Large intestine (tissue), 3 donors: ENCODE measurements at regions not wholly inside any gene's neighbourhood (a gene's known extent, or its start where the extent isn't known, plus 50 kb on each side); places are given as distances from the start of the nearest gene placed in this dataset.

Experiments used
- DNase-seq, 2 donors: peaks; one replicate each; pipeline versions ENCODE4 v3.0.0 to v3.0.0-alpha.2; 2013
- H3K27ac ChIP-seq: one replicate; pipeline ENCODE4 v1.5.1; 2013; ENCODE audit warnings: low read length
- H3K27me3 ChIP-seq: 2 replicates; pipeline ENCODE4 v1.6.1; 2013; ENCODE audit warnings: low read length; ENCODE audit not compliant: control insufficient read depth, insufficient read depth
- H3K36me3 ChIP-seq: 2 replicates; pipeline ENCODE4 v1.6.1; 2013; ENCODE audit warnings: low read length; ENCODE audit not compliant: control insufficient read depth, insufficient read depth
- H3K4me1 ChIP-seq: one replicate; pipeline ENCODE4 v1.6.1; 2013; ENCODE audit warnings: low read length; ENCODE audit not compliant: control insufficient read depth, insufficient read depth
- H3K4me3 ChIP-seq: one replicate; pipeline ENCODE4 v1.5.1; 2013; ENCODE audit warnings: low read length
- H3K9me3 ChIP-seq: one replicate; pipeline ENCODE4 v1.6.1; 2013; ENCODE audit warnings: mild to moderate bottlenecking, low read depth, low read length, moderate library complexity; ENCODE audit not compliant: control insufficient read depth
- WGBS: methylation state at CpG from one replicate; pipeline ENCODE4 v1.1.5; 2013; ENCODE audit warnings: low lambda C conversion rate; ENCODE audit not compliant: insufficient coverage; 5-methylcytosine and 5-hydroxymethylcytosine counted together

DNA sequence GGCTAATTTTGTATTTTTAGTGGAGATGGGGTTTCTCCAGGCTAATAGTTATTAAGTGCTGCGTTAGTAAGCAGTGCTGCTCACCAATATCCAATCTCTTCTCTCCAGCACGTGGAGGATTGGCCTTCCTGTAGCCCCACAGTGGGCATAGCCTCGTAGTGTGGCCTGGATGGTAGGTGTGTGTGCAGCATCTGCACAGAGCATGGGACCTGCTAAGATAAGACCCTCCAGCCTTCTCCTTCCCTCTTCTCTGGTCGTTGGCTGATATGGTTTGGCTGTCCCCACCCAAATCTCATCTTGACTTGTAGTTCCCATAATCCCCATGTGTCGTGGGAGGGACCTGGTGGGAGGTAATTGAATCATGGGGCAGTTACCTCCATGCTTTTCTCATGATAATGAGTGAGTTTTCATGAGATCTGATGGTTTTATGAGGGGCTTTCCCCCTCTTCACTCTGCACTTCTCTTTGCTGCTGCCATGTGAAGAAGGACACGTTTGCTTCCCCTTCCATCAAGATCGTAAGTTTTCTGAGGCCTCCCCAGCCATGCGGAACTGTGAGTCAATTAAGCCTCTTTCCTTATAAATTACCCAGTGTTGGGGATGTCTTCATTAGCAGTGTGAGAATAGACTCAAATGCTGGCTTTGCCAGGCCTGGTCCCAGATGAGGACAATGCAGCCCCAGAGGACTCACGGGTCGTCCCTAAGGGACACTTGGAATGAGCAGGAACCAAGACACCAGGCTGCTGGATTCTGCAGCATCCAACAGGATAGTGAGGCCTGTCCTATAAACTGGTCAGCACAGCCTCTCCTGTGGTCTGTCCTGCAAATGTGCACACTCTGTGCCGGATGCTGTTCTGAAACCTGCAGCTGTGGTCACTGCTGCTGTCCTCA, 63.4 kb upstream of the AFDN start:
- no CpG with 5 or more reads among the region's 11 CpGs for WGBS
- no peak for DNase-seq
- H3K4me1 ChIP-seq: peaks cover 22% of the 10 kb centered on the region
- no peaks in the 10 kb centered on the region for H3K9me3 ChIP-seq
- no peak overlapping the region for H3K4me3 ChIP-seq
- peaks cover 10% of the 10 kb centered on the region for H3K27me3 ChIP-seq
- H3K36me3 ChIP-seq: no peaks in the 10 kb centered on the region
- H3K27ac ChIP-seq: no peak overlapping the region

DNA sequence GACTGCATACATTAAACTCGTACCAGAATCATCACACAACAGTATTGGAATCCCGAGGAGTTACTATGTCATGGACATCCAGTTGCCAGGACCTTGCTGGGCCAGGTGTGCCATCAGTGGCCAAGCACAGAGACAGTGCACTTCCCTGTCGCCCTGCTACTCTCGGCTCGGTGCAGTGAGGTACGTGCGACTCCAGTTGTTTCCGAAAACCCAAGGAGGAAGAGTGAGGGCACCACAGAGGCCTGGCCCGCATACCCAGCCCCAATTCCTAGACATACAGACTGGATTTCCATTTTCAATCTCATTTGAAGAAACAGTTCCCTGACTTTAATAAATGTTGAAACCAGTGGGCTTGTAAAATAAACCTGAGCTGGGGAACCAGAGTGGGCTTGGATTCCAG, 62.5 kb upstream of the AFDN start:
- no peak overlapping the region for H3K4me3 ChIP-seq
- no peak overlapping the region for H3K27ac ChIP-seq
- peaks cover 22% of the 10 kb centered on the region for H3K4me1 ChIP-seq
- DNase-seq: no peak
- peaks cover 10% of the 10 kb centered on the region for H3K27me3 ChIP-seq
- no CpG with 5 or more reads among the region's 9 CpGs for WGBS
- no peaks in the 10 kb centered on the region for H3K9me3 ChIP-seq
- no peaks in the 10 kb centered on the region for H3K36me3 ChIP-seq

DNA sequence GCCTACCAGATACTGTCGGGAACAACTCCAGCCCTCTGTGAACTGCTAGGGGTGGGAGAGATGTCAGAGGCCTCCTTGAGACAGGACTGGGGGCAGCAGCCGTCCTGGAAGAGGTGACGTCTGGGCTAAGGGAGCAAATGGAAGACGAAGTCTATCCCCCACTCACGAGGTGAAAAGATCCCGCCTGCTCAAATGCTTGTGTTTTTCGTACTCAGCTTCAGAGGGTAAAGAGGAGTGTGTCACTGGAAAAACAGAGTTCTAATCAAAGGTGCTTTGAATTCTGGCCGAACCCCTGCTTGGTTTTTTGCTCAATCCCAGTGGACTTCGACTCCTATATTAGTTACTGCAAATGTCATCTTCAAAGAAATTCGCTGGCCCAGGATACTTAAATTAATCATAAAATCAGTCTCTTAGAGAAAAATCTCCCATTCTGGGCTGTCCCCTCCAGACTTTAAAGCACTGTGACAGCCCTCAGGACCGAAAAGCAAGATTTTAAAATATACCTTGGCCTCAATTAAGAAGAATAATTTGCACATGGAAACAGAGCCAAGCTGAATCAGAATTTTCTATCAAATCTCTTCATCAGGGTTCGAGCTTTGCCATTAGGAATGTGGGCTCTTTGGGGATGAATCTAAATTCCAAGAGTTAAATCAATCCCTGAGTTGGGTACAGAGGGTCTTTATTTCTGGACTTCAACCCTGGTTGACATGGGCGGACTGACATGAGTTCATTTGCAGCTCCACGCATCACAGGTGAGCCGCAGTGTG, 61.8 kb upstream of the AFDN start:
- peaks cover 22% of the 10 kb centered on the region for H3K4me1 ChIP-seq
- no peak overlapping the region for H3K4me3 ChIP-seq
- no peak overlapping the region for H3K27ac ChIP-seq
- WGBS: 70% methylated on average over 2 of the region's 15 CpGs
- H3K27me3 ChIP-seq: peaks cover 10% of the 10 kb centered on the region
- H3K9me3 ChIP-seq: no peaks in the 10 kb centered on the region
- H3K36me3 ChIP-seq: no peaks in the 10 kb centered on the region
- DNase-seq: no peak

DNA sequence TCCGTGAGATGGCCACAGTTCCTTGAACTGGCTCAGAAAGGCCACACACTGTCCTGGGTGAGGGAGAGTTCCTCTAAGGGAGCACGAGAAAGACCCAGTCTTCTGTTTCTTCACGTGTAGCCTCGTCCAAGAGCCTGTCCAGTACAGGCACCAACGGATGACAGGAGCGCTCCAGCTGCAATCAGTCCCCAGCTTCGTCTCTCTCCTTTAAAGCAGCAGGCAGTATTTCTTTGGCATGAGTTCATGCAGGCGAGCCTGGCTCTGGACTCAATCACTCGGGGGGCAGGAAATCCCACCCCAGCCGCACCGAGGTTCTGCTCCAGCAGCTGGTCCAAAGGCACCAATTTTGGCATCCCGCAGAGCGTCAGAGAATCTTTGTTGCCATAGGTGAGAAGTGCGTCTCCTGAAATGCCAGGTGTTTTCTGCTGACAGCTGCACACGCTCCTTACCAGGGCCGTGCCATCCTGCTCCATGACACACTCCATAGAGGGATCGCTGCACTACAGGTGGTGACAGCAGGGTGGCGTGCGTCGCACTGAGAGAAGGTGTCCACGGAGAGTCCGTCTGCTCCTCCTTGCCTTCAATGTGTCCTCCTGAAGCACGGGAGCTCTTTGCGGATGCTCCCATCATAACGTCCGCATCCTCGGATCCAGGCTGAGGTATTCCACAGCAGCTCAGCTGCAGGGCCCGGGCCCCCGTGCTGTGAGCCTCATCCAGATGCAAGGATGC, 59.6 kb upstream of the AFDN start:
- Histone ChIP-seq H3K4me1 (peaks cover 10% of the 10 kb centered on the region), H3K36me3 (no peaks in the 10 kb centered on the region), H3K9me3 (no peaks in the 10 kb centered on the region), H3K4me3 (no peak overlapping the region), H3K27me3 (peaks cover 10% of the 10 kb centered on the region), H3K27ac (no peak overlapping the region)
- no CpG with 5 or more reads among the region's 29 CpGs for WGBS
- DNase-seq: no peak

DNA sequence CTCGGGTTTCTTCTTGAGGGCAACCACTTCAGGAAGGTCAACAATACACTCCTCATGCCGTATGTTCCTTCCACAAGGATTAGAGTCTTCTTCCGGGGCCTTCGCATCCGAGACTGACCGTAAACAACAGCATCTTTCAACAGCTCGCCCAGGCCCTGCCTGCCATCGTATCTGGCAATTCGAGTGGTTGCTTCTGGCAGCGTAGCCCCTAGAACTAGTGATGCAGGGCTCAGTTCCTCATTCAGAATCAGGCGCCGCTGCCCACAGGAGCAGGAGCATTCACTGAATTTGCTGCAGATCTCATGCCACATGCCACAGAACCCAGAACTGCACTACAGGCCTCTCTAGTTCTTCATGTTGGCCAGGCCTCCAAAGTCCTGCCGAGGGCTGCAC, 59.0 kb upstream of the AFDN start:
- no CpG with 5 or more reads among the region's 13 CpGs for WGBS
- Histone ChIP-seq H3K9me3 (no peaks in the 10 kb centered on the region), H3K27me3 (peaks cover 10% of the 10 kb centered on the region), H3K27ac (no peak overlapping the region), H3K4me1 (peaks cover 7% of the 10 kb centered on the region), H3K4me3 (no peak overlapping the region), H3K36me3 (no peaks in the 10 kb centered on the region)
- no peak for DNase-seq

DNA sequence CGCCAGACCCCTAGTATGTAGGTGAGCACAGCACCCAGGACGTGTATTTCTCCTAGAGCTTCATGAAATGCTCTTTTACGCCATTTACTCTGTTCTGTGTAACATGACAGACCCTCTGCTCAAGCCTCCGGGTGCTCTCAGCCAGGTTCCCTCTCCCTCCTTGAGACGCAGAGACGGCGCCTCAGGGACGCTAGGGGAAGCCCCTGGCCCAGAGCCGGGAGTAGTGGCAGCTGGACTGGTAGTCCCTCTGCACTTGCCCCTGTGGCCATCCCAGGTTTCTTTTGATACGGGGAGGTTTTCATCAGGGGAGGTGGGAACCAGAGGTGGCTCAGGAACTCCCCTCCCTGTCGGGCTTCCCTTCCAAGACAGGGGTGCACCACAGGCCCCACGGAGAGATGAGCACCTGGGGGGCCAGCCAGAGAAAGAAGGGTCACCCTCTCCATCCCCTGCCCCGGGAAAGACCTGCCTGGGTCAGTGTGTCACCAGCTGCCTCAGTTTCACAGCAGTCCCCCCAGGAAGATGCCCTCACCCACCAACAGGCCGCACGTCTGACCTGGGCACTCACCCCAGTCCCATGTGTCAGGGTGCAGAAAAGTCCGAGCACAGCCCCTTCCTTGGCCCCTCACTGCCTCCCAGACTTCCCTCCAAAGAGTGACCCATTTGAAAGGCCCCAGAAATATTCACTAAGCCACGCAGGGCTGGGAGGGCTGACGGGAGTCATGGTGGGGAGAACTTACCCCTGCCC, 58.1 kb upstream of the AFDN start:
- no peaks in the 10 kb centered on the region for H3K36me3 ChIP-seq
- no peaks in the 10 kb centered on the region for H3K9me3 ChIP-seq
- H3K27me3 ChIP-seq: peaks cover 10% of the 10 kb centered on the region
- H3K4me3 ChIP-seq: no peak overlapping the region
- H3K27ac ChIP-seq: no peak overlapping the region
- DNase-seq: no peak
- H3K4me1 ChIP-seq: peaks cover 3% of the 10 kb centered on the region
- WGBS: no CpG with 5 or more reads among the region's 18 CpGs

DNA sequence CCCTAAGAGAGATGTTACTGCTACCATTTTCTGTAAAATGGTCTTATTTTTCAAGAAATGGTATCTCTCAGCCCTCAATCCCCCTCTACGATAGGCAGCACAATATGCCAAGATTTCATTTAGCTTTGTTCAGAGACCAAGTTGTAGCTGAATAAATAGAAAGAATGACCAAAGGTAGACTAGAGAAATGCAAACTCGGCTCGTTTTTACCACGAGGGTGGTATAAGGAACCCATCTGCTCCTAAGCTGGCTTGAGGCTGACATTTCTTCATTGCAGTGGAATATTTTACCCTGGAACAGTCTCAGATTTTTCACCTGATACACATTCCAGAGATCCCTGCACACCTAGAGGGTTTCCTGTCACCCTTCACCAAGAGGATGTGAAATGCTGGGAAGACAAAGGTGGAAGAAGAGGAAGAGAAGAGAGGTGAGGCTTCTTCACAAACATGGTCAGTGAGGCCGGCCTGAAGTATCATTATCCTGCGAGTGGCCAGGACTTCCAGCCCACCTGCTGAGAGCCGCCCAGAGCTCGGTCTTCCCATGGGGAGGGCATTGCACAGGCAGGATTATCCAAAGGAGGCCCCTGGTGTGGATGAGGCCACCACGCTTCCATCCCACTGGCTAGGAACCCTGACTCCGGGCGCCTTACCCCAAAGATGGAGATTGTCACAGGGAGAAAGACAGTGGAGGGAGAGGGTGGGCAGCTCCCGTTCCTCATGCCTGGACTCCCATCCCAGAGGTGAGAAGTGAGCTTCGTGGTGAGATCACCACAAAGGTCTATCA, 57.1 kb upstream of the AFDN start:
- Histone ChIP-seq H3K4me3 (no peak overlapping the region), H3K27me3 (peaks cover 10% of the 10 kb centered on the region), H3K36me3 (no peaks in the 10 kb centered on the region), H3K4me1 (peaks cover 3% of the 10 kb centered on the region), H3K9me3 (no peaks in the 10 kb centered on the region), H3K27ac (no peak overlapping the region)
- WGBS: 100% methylated on average over 1 of the region's 13 CpGs
- DNase-seq: no peak

DNA sequence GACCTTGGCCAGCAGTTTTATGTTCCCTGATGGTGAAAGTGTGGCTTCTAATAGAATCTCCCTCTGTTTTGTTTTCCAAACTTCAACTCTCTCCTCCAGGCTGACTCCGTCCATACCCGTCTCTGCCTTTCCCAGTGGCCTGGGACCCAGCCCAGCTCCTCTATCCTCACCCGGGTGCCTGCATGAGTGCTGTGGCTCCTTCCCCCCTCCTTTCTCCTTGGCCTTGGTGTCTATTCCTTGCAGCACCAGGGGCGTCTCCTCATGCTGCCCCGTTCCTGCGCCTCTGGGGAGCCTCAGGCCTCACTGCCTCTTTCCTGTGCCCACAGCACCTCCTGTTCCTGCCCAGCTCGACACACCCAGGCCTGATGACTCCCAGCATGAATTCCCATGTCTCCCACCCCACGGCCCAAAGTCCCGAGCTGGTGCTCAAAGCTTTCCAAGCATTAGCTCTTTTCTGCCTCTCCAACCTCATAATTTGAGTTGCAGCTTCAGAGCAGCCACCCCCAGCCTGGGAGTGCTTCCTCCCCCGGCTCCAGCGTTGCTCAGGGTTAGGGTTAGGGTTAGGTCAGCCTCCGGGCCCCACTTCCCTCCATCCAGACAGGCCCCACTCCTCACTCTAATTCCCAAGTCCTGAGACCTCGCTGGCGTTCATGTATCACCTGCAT, 56.3 kb upstream of the AFDN start:
- Histone ChIP-seq H3K4me3 (no peak overlapping the region), H3K9me3 (no peaks in the 10 kb centered on the region), H3K27ac (no peak overlapping the region), H3K4me1 (peaks cover under 1% of the 10 kb centered on the region), H3K36me3 (no peaks in the 10 kb centered on the region), H3K27me3 (peaks cover 7% of the 10 kb centered on the region)
- no CpG with 5 or more reads among the region's 14 CpGs for WGBS
- DNase-seq: no peak

DNA sequence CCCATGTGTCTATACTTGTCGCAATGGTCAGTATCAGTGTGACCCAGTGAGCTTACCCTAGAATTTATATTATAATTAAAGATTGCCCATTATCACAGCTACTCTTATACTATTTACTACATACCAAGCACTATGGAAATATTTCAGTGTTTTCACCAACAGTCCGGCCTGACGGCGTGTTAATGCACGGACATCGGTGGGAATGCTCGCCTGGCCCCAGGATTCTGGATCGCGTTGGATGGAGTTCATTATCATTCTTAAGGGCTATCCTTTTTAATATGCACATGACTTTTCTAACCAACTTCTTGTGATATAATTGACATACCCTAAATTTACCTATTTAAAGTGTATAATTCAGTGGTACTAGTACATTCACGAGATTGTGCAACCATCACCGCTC, 51.8 kb upstream of the AFDN start:
- Histone ChIP-seq H3K9me3 (no peaks in the 10 kb centered on the region), H3K27ac (no peak overlapping the region), H3K36me3 (no peaks in the 10 kb centered on the region), H3K4me3 (no peak overlapping the region), H3K4me1 (peaks cover 9% of the 10 kb centered on the region), H3K27me3 (no peaks in the 10 kb centered on the region)
- no peak for DNase-seq
- WGBS: 100% methylated on average over 7 of the region's 11 CpGs
